D721Med (cell line): ENCODE measurements at regions not wholly inside any gene's neighbourhood (a gene's known extent, or its start where the extent isn't known, plus 50 kb on each side); places are given as distances from the start of the nearest gene placed in this dataset.
A peak's percentile ranks its signal among the peaks of the same experiment; 100 is the strongest.

Experiments used
- DNase-seq: peaks from one replicate; pipeline ENCODE4 v3.0.0; 2011; ENCODE audit warnings: low spot score; ENCODE audit not compliant: insufficient read length
- FAIRE-seq: peaks from 2 replicates; lab custom pipeline; 2011; peaks lifted over from hg19 to GRCh38; lab: Jason Lieb, UNC
- CTCF ChIP-seq: IDR thresholded peaks from 2 replicates; pipeline ENCODE4 v1.5.1; 2012; ENCODE audit warnings: mild to moderate bottlenecking, control low read depth; ENCODE audit not compliant: insufficient read depth; ENCODE audit errors: missing control alignments

GRCh38 chr2:66661253-66662173 is 226.6 kb downstream of the MEIS1 start:
- TF ChIP-seq CTCF, result no peak
- FAIRE-seq, result no peak
- no peak for DNase-seq

GRCh38 chr2:66665124-66665984 is 230.4 kb downstream of the MEIS1 start:
- no peak for DNase-seq
- no peak for TF ChIP-seq CTCF
- FAIRE-seq, result no peak

DNA sequence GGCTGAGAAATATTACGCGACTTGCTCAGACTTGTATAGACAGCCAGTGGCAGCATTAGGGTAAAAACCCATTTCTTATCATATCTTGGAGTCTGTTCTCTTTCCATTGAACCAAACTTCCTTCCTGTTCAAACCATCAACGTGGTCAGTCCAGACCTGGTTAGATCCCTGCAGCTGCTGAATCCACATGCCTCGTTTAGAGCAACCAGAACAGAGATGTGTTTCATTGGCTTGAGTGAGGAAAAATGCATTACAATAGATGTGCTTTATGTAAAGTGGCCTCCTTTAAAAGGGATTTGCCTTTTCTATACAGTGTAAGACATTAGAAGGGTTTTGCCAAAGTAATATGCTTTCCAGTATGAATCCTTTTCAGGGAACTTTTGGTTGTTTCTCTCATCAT is 232.4 kb downstream of the MEIS1 start:
- DNase-seq (no peak), FAIRE-seq (no peak)
- TF ChIP-seq CTCF, result no peak

DNA sequence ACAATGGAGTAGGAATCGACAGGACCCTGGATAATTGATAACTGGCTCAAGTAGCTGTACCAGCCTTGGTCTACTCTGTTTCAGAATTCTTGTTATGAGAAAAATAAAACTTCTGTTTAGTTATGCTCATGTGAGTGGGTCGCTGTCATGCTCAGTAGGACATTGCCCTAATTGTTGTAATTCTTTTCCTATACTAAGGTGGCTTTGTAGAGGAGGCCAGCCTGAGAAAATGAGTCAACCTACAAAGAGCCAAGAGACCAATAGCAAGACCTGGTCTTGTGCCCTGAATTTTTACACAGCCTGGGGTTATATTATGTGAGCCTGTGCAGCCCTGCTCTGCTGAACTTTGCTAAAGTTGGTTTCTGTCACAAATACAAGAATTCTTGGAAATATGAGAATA is 238.4 kb downstream of the MEIS1 start:
- no peak for FAIRE-seq
- no peak for TF ChIP-seq CTCF
- no peak for DNase-seq

DNA sequence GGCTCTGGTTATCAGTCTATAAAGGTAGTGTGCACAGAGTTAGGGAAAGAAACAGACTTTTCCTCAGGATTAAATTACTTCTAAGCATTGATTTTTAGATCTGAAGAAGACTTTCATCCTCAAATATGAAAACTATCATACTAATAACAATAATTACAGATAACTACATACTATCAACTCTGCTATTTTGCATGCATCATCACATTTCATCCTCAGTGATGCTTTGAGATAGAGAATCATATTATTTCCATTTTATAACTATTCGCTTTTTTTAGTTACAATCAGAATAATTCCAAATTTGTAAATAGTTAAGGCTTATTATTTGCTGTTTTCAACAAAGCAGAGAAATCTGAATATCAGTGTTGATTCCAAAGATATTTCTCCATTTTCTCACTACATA is 239.2 kb downstream of the MEIS1 start:
- TF ChIP-seq CTCF, result no peak
- FAIRE-seq (no peak), DNase-seq (no peak)

GRCh38 chr2:66675591-66675990 is 240.7 kb downstream of the MEIS1 start:
- DNase-seq, result no peak
- TF ChIP-seq CTCF, result no peak
- FAIRE-seq, result no peak

GRCh38 chr2:66679442-66679841 is 244.5 kb downstream of the MEIS1 start:
- no peak for DNase-seq
- FAIRE-seq, result peak; percentile 97
- no peak for TF ChIP-seq CTCF
